ENCODE measurements at regions not wholly inside any gene's neighbourhood (a gene's known extent, or its start where the extent isn't known, plus 50 kb on each side); places are given as distances from the start of the nearest gene placed in this dataset.

- DNase-seq (ENCODE audit: low spot score) = no peak
- Histone ChIP-seq H3K27ac (no peak overlapping the region), H3K4me3 (no peak overlapping the region)
- TF ChIP-seq CTCF (IDR thresholded peaks at IDR 0.05) = no peak
Measured at GRCh38 chr3:168273917-168274316, 178.2 kb upstream of the GOLIM4 start.

- no peak for TF ChIP-seq CTCF (IDR thresholded peaks at IDR 0.05)
- Histone ChIP-seq H3K4me3 (no peak overlapping the region), H3K27ac (no peak overlapping the region)
- no peak for DNase-seq (ENCODE audit: low spot score)
Measured at GRCh38 chr3:168273036-168273435, 177.3 kb upstream of the GOLIM4 start.

- no peak overlapping the region for H3K27ac ChIP-seq
- no peak overlapping the region for H3K4me3 ChIP-seq
- no peak for TF ChIP-seq CTCF (IDR thresholded peaks at IDR 0.05)
- no peak for DNase-seq (ENCODE audit: low spot score)
Measured at GRCh38 chr3:168272343-168272985, 176.7 kb upstream of the GOLIM4 start.

- Histone ChIP-seq H3K27ac (no peak overlapping the region), H3K4me3 (no peak overlapping the region)
- no peak for TF ChIP-seq CTCF (IDR thresholded peaks at IDR 0.05)
- DNase-seq (ENCODE audit: low spot score) = no peak
Measured at GRCh38 chr3:168271932-168272331, 176.2 kb upstream of the GOLIM4 start.

GRCh38 chr3:168269001-168269400 is 173.3 kb upstream of the GOLIM4 start:
- no peak for DNase-seq (ENCODE audit: low spot score)
- TF ChIP-seq CTCF (IDR thresholded peaks at IDR 0.05) = no peak
- H3K4me3 ChIP-seq = no peak overlapping the region
- no peak overlapping the region for H3K27ac ChIP-seq

- no peak for DNase-seq (ENCODE audit: low spot score)
- H3K27ac ChIP-seq = no peak overlapping the region
- TF ChIP-seq CTCF (IDR thresholded peaks at IDR 0.05) = no peak
- no peak overlapping the region for H3K4me3 ChIP-seq
Measured at GRCh38 chr3:168267179-168267578, 171.5 kb upstream of the GOLIM4 start.

- no peak for DNase-seq (ENCODE audit: low spot score)
- TF ChIP-seq CTCF (IDR thresholded peaks at IDR 0.05) = no peak
- Histone ChIP-seq H3K4me3 (no peak overlapping the region), H3K27ac (no peak overlapping the region)
Measured at GRCh38 chr3:168266335-168266734, 170.6 kb upstream of the GOLIM4 start.

All from coronary artery (tissue), 2 donors.